Activated naive CD8-positive, alpha-beta T cell treated with anti-CD3 and anti-CD28 coated beads, Interleukin-2, amount 10 ng/mL, durations not matched to agents 7 days and 5 days (primary cell): ENCODE measurements at regions not wholly inside any gene's neighbourhood (a gene's known extent, or its start where the extent isn't known, plus 50 kb on each side); places are given as distances from the start of the nearest gene placed in this dataset.
"Not testable (repeated sequence)": the region's sequence is repeated elsewhere in the genome, so short reads cannot be mapped to it uniquely, and the experiment has no call there.

Source experiments
- ATAC-seq: fragments of 150-1000 bp; cut with Tn5 transposase; one replicate; pipeline ENCODE4 v1.10.0; 2021; ENCODE audit warnings: low read depth, moderate library complexity
- POLR2A ChIA-PET: fragments of 350-600 bp; sonication (Branson Sonifier 250); formaldehyde crosslinking; loops from one replicate; lab custom pipeline; 2021; ENCODE audit warnings: antibody characterized with exemption; lab: Charles Lee
- DNase-seq: peaks from one replicate; pipeline ENCODE4 v3.0.0; 2021
- H3K27ac Mint-ChIP-seq: one replicate; pipeline ENCODE4 v1.8.0; 2022; ENCODE audit warnings: mild to moderate bottlenecking, mixed read lengths
- H3K27me3 Mint-ChIP-seq: one replicate; pipeline ENCODE4 v1.8.0; 2022; ENCODE audit warnings: mild to moderate bottlenecking, moderate library complexity, mixed read lengths
- H3K36me3 Mint-ChIP-seq: one replicate; pipeline ENCODE4 v1.8.0; 2021; ENCODE audit warnings: mild to moderate bottlenecking, mixed read lengths
- H3K4me1 Mint-ChIP-seq: one replicate; pipeline ENCODE4 v1.8.0; 2021; ENCODE audit warnings: mixed read lengths
- H3K4me3 Mint-ChIP-seq: one replicate; pipeline ENCODE4 v1.8.0; 2022; ENCODE audit warnings: mild to moderate bottlenecking, moderate library complexity, mixed read lengths
- H3K9me3 Mint-ChIP-seq: one replicate; pipeline ENCODE4 v1.8.0; 2021; ENCODE audit warnings: mixed read lengths

GRCh38 chr18:68172842-68173549 lies 541.9 kb downstream of the TMX3 start:
- no peak for DNase-seq
- no peaks in the 10 kb centered on the region for H3K36me3 Mint-ChIP-seq
- H3K4me1 Mint-ChIP-seq, result no peaks in the 10 kb centered on the region
- H3K27me3 Mint-ChIP-seq, result no peaks in the 10 kb centered on the region
- no peak overlapping the region for H3K27ac Mint-ChIP-seq
- H3K4me3 Mint-ChIP-seq, result no peak overlapping the region
- no peaks in the 10 kb centered on the region for H3K9me3 Mint-ChIP-seq
- no peak for ATAC-seq
- POLR2A ChIA-PET, result no interaction called here

GRCh38 chr18:68164909-68165308 lies 550.0 kb downstream of the TMX3 start:
- Mint-ChIP-seq H3K4me3 (no peak overlapping the region), H3K4me1 (no peaks in the 10 kb centered on the region), H3K27ac (no peak overlapping the region), H3K9me3 (no peaks in the 10 kb centered on the region), H3K27me3 (no peaks in the 10 kb centered on the region), H3K36me3 (no peaks in the 10 kb centered on the region)
- POLR2A ChIA-PET, result no interaction called here
- ATAC-seq (no peak), DNase-seq (no peak)

- H3K27ac Mint-ChIP-seq, result not testable (repeated sequence)
These were observed 561.1 kb downstream of the TMX3 start for GRCh38 chr18:68153821-68154220.

GRCh38 chr18:68152770-68153169 lies 562.1 kb downstream of the TMX3 start:
- POLR2A ChIA-PET, result no interaction called here
- no peaks in the 10 kb centered on the region for H3K9me3 Mint-ChIP-seq
- no peaks in the 10 kb centered on the region for H3K27me3 Mint-ChIP-seq
- no peak overlapping the region for H3K27ac Mint-ChIP-seq
- no peaks in the 10 kb centered on the region for H3K4me1 Mint-ChIP-seq
- DNase-seq (no peak), ATAC-seq (no peak)
- no peak overlapping the region for H3K4me3 Mint-ChIP-seq
- H3K36me3 Mint-ChIP-seq, result no peaks in the 10 kb centered on the region

More at GRCh38 chr18:68153821-68154220, 561.1 kb downstream of the TMX3 start:
- H3K36me3 Mint-ChIP-seq, H3K27me3 Mint-ChIP-seq, ATAC-seq, DNase-seq, H3K4me3 Mint-ChIP-seq, POLR2A ChIA-PET, H3K9me3 Mint-ChIP-seq, H3K4me1 Mint-ChIP-seq: not testable (repeated sequence)

- POLR2A ChIA-PET, result no interaction called here
- DNase-seq (no peak), ATAC-seq (no peak)
- Mint-ChIP-seq H3K27ac (no peak overlapping the region), H3K9me3 (no peaks in the 10 kb centered on the region), H3K4me1 (no peaks in the 10 kb centered on the region), H3K36me3 (no peaks in the 10 kb centered on the region), H3K27me3 (no peaks in the 10 kb centered on the region), H3K4me3 (no peak overlapping the region)
These were observed 563.9 kb downstream of the TMX3 start for GRCh38 chr18:68150961-68151360.

- Mint-ChIP-seq H3K4me1 (no peaks in the 10 kb centered on the region), H3K4me3 (no peak overlapping the region), H3K9me3 (no peaks in the 10 kb centered on the region), H3K27me3 (no peaks in the 10 kb centered on the region), H3K27ac (no peak overlapping the region), H3K36me3 (no peaks in the 10 kb centered on the region)
- POLR2A ChIA-PET, result no interaction called here
- ATAC-seq (no peak), DNase-seq (no peak)
These were observed 566.0 kb downstream of the TMX3 start for GRCh38 chr18:68148863-68149262.

GRCh38 chr18:68147728-68148127 lies 567.2 kb downstream of the TMX3 start:
- no peak for DNase-seq
- H3K4me3 Mint-ChIP-seq, result no peak overlapping the region
- H3K4me1 Mint-ChIP-seq, result no peaks in the 10 kb centered on the region
- POLR2A ChIA-PET, result no interaction called here
- H3K36me3 Mint-ChIP-seq, result no peaks in the 10 kb centered on the region
- no peak for ATAC-seq
- no peak overlapping the region for H3K27ac Mint-ChIP-seq
- no peaks in the 10 kb centered on the region for H3K27me3 Mint-ChIP-seq
- no peaks in the 10 kb centered on the region for H3K9me3 Mint-ChIP-seq

- H3K4me1 Mint-ChIP-seq, result no peaks in the 10 kb centered on the region
- H3K4me3 Mint-ChIP-seq, result no peak overlapping the region
- H3K27ac Mint-ChIP-seq, result no peak overlapping the region
- DNase-seq (no peak), ATAC-seq (no peak)
- H3K36me3 Mint-ChIP-seq, result no peaks in the 10 kb centered on the region
- no peaks in the 10 kb centered on the region for H3K9me3 Mint-ChIP-seq
- POLR2A ChIA-PET, result no interaction called here
- H3K27me3 Mint-ChIP-seq, result no peaks in the 10 kb centered on the region
These were observed 593.1 kb downstream of the TMX3 start for GRCh38 chr18:68121826-68122225.

- H3K4me3 Mint-ChIP-seq, result no peak overlapping the region
- H3K9me3 Mint-ChIP-seq, result no peaks in the 10 kb centered on the region
- no peaks in the 10 kb centered on the region for H3K36me3 Mint-ChIP-seq
- ATAC-seq (no peak), DNase-seq (no peak)
- H3K4me1 Mint-ChIP-seq, result no peaks in the 10 kb centered on the region
- POLR2A ChIA-PET, result no interaction called here
- no peaks in the 10 kb centered on the region for H3K27me3 Mint-ChIP-seq
- H3K27ac Mint-ChIP-seq, result no peak overlapping the region
These were observed 593.6 kb downstream of the TMX3 start for GRCh38 chr18:68121308-68121707.

GRCh38 chr18:68114989-68115388 lies 598.5 kb upstream of the DSEL start:
- H3K36me3 Mint-ChIP-seq, result no peaks in the 10 kb centered on the region
- no peaks in the 10 kb centered on the region for H3K27me3 Mint-ChIP-seq
- POLR2A ChIA-PET, result no interaction called here
- H3K9me3 Mint-ChIP-seq, result no peaks in the 10 kb centered on the region
- no peak overlapping the region for H3K4me3 Mint-ChIP-seq
- no peak overlapping the region for H3K27ac Mint-ChIP-seq
- no peaks in the 10 kb centered on the region for H3K4me1 Mint-ChIP-seq
- DNase-seq (no peak), ATAC-seq (no peak)

GRCh38 chr18:68104036-68104435 lies 587.5 kb upstream of the DSEL start:
- no peak overlapping the region for H3K4me3 Mint-ChIP-seq
- no peak overlapping the region for H3K27ac Mint-ChIP-seq
- DNase-seq (no peak), ATAC-seq (no peak)
- H3K9me3 Mint-ChIP-seq, result no peaks in the 10 kb centered on the region
- H3K27me3 Mint-ChIP-seq, result no peaks in the 10 kb centered on the region
- POLR2A ChIA-PET, result no interaction called here
- no peaks in the 10 kb centered on the region for H3K36me3 Mint-ChIP-seq
- no peaks in the 10 kb centered on the region for H3K4me1 Mint-ChIP-seq

- H3K9me3 Mint-ChIP-seq, result no peaks in the 10 kb centered on the region
These were observed 587.0 kb upstream of the DSEL start for GRCh38 chr18:68103561-68103960.

GRCh38 chr18:68102117-68102516 lies 585.6 kb upstream of the DSEL start:
- ATAC-seq (no peak), DNase-seq (no peak)
- Mint-ChIP-seq H3K4me1 (no peaks in the 10 kb centered on the region), H3K27ac (no peak overlapping the region), H3K9me3 (no peaks in the 10 kb centered on the region), H3K27me3 (no peaks in the 10 kb centered on the region), H3K4me3 (no peak overlapping the region), H3K36me3 (no peaks in the 10 kb centered on the region)
- POLR2A ChIA-PET, result no interaction called here

More at GRCh38 chr18:68103561-68103960, 587.0 kb upstream of the DSEL start:
- DNase-seq (no peak), ATAC-seq (no peak)
- no peak overlapping the region for H3K27ac Mint-ChIP-seq
- POLR2A ChIA-PET, result no interaction called here
- no peaks in the 10 kb centered on the region for H3K27me3 Mint-ChIP-seq
- no peak overlapping the region for H3K4me3 Mint-ChIP-seq
- H3K4me1 Mint-ChIP-seq, result no peaks in the 10 kb centered on the region
- H3K36me3 Mint-ChIP-seq, result no peaks in the 10 kb centered on the region

GRCh38 chr18:68098655-68099054 lies 582.1 kb upstream of the DSEL start:
- POLR2A ChIA-PET, result no interaction called here
- Mint-ChIP-seq H3K27me3 (no peaks in the 10 kb centered on the region), H3K9me3 (no peaks in the 10 kb centered on the region), H3K27ac (no peak overlapping the region), H3K4me3 (no peak overlapping the region), H3K36me3 (no peaks in the 10 kb centered on the region), H3K4me1 (no peaks in the 10 kb centered on the region)
- DNase-seq, result no peak
- ATAC-seq, result no peak
